ENCODE measurements at regions not wholly inside any gene's neighbourhood (a gene's known extent, or its start where the extent isn't known, plus 50 kb on each side); places are given as distances from the start of the nearest gene placed in this dataset.

DNA sequence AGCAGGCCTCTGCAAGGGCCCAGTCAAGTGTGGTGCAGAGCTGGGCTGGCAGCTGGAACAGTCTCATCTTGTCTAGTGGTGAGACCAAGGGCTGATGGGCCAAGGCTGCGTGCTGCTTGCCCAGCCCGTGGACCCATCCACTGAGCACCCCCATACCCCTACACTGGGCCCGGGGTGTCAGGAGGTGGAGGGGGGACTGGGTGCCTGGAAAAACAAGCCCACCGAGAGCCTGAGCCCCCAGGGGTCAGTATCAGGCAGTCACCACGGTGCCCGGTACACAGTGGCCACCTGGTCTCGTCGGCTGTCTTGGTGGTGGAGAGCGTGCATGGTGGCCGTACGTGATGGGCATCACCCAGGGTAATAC lies 238.3 kb downstream of the SEC14L1 start:
- peaks cover 89% of the 10 kb centered on the region for H3K4me1 ChIP-seq (ENCODE audit: control insufficient read depth, insufficient read depth, low read length)
- 0 out of 2 replicates have a peak, but pooled peaks cover 3% of the 10 kb centered on the region for H3K36me3 ChIP-seq (ENCODE audit: control insufficient read depth, insufficient read depth, low read length)
- no peak overlapping the region for H3K27ac ChIP-seq (ENCODE audit: low read depth, low read length)

DNA sequence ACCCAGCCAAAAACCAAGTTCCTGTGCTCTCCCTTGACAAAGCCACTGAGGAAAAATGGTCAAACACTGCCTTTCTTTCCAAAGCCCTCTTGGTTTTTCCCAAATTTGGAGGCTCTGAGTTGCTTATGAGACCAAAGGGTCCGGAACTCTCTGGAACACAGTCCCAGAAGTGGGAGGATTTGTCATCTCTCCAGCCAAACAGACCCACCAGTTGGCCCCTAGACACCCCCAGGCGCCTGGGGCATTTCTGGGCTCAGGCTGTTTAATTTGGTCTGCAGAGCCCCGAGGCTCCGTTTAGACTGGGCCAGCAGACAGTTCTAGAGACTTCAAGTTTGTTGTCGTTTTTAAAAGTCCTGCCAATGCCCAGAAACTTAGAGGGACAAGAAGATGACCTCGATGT lies 239.1 kb downstream of the SEC14L1 start:
- Histone ChIP-seq H3K9ac (ENCODE audit: low read length) (no peak overlapping the region), H3K4me1 (ENCODE audit: control insufficient read depth, insufficient read depth, low read length) (peaks cover 87% of the 10 kb centered on the region), H3K27ac (ENCODE audit: low read depth, low read length) (no peak overlapping the region), H3K4me3 (ENCODE audit: low read depth, low read length) (no peak overlapping the region), H3K9me3 (ENCODE audit: control insufficient read depth, insufficient read depth, low read depth, low read length) (no peaks in the 10 kb centered on the region), H3K27me3 (ENCODE audit: control insufficient read depth, insufficient read depth, low read length) (no peaks in the 10 kb centered on the region), H3K36me3 (ENCODE audit: control insufficient read depth, insufficient read depth, low read length) (0 out of 2 replicates have a peak, but pooled peaks cover 3% of the 10 kb centered on the region)

More for the DNA sequence above, 238.3 kb downstream of the SEC14L1 start:
- no peaks in the 10 kb centered on the region for H3K9me3 ChIP-seq (ENCODE audit: control insufficient read depth, insufficient read depth, low read depth, low read length)
- H3K27me3 ChIP-seq (ENCODE audit: control insufficient read depth, insufficient read depth, low read length), result no peaks in the 10 kb centered on the region
- no peak overlapping the region for H3K9ac ChIP-seq (ENCODE audit: low read length)
- H3K4me3 ChIP-seq (ENCODE audit: low read depth, low read length), result no peak overlapping the region

GRCh38 chr17:77380395-77381184 lies 239.8 kb downstream of the SEC14L1 start:
- Histone ChIP-seq H3K27me3 (ENCODE audit: control insufficient read depth, insufficient read depth, low read length) (no peaks in the 10 kb centered on the region), H3K27ac (ENCODE audit: low read depth, low read length) (peak overlapping the region; percentile 19; the same call in 1 of the 2 replicates), H3K9me3 (ENCODE audit: control insufficient read depth, insufficient read depth, low read depth, low read length) (no peaks in the 10 kb centered on the region), H3K9ac (ENCODE audit: low read length) (no peak overlapping the region), H3K4me1 (ENCODE audit: control insufficient read depth, insufficient read depth, low read length) (peaks cover 81% of the 10 kb centered on the region), H3K36me3 (ENCODE audit: control insufficient read depth, insufficient read depth, low read length) (0 out of 2 replicates have a peak, but pooled peaks cover 3% of the 10 kb centered on the region), H3K4me3 (ENCODE audit: low read depth, low read length) (no peak overlapping the region)

- H3K4me1 ChIP-seq (ENCODE audit: control insufficient read depth, insufficient read depth, low read length), result peaks cover 81% of the 10 kb centered on the region
- 0 out of 2 replicates have a peak, but pooled peaks cover 3% of the 10 kb centered on the region for H3K36me3 ChIP-seq (ENCODE audit: control insufficient read depth, insufficient read depth, low read length)
- no peaks in the 10 kb centered on the region for H3K9me3 ChIP-seq (ENCODE audit: control insufficient read depth, insufficient read depth, low read depth, low read length)
- H3K27me3 ChIP-seq (ENCODE audit: control insufficient read depth, insufficient read depth, low read length), result no peaks in the 10 kb centered on the region
- no peak overlapping the region for H3K9ac ChIP-seq (ENCODE audit: low read length)
- no peak overlapping the region for H3K4me3 ChIP-seq (ENCODE audit: low read depth, low read length)
- H3K27ac ChIP-seq (ENCODE audit: low read depth, low read length), result peak overlapping the region; percentile 33; the same call in 1 of the 2 replicates
These were observed 240.5 kb downstream of the SEC14L1 start for GRCh38 chr17:77381185-77381700.

DNA sequence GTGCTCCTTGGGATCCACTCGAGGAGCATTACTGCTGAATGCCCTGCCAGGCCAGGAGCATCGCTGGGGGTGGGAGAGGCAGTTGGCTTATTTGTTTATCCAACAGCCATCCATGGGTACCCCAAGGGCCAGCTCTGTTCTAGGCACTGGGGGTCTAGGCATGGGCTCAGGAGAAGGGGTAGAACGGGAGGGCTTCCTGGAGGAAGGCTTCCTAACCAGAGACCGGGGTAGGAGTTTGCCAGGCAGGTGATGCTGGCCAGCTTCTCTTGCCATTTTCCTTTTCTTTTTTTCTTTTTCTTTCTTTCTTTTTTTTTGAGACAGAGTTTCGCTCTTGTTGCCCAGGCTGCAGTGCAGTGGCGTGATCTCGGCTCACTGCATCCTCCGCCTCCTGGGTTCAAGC lies 241.0 kb downstream of the SEC14L1 start:
- Histone ChIP-seq H3K9ac (ENCODE audit: low read length) (no peak overlapping the region), H3K27ac (ENCODE audit: low read depth, low read length) (peak overlapping the region; percentile 33; the same call in 1 of the 2 replicates), H3K36me3 (ENCODE audit: control insufficient read depth, insufficient read depth, low read length) (0 out of 2 replicates have a peak, but pooled peaks cover 3% of the 10 kb centered on the region), H3K4me1 (ENCODE audit: control insufficient read depth, insufficient read depth, low read length) (peaks cover 82% of the 10 kb centered on the region), H3K9me3 (ENCODE audit: control insufficient read depth, insufficient read depth, low read depth, low read length) (no peaks in the 10 kb centered on the region), H3K4me3 (ENCODE audit: low read depth, low read length) (no peak overlapping the region), H3K27me3 (ENCODE audit: control insufficient read depth, insufficient read depth, low read length) (no peaks in the 10 kb centered on the region)

- peak overlapping the region; percentile 73; the same call in 1 of the 2 replicates for H3K27ac ChIP-seq (ENCODE audit: low read depth, low read length)
- no peaks in the 10 kb centered on the region for H3K9me3 ChIP-seq (ENCODE audit: control insufficient read depth, insufficient read depth, low read depth, low read length)
- no peaks in the 10 kb centered on the region for H3K27me3 ChIP-seq (ENCODE audit: control insufficient read depth, insufficient read depth, low read length)
- peak overlapping the region; percentile 41 for H3K9ac ChIP-seq (ENCODE audit: low read length)
- 0 out of 2 replicates have a peak, but pooled peaks cover 3% of the 10 kb centered on the region for H3K36me3 ChIP-seq (ENCODE audit: control insufficient read depth, insufficient read depth, low read length)
- peaks cover 82% of the 10 kb centered on the region for H3K4me1 ChIP-seq (ENCODE audit: control insufficient read depth, insufficient read depth, low read length)
- H3K4me3 ChIP-seq (ENCODE audit: low read depth, low read length), result peak overlapping the region; percentile 12; the same call in 1 of the 2 replicates
These were observed 241.7 kb downstream of the SEC14L1 start for GRCh38 chr17:77382356-77382911.

DNA sequence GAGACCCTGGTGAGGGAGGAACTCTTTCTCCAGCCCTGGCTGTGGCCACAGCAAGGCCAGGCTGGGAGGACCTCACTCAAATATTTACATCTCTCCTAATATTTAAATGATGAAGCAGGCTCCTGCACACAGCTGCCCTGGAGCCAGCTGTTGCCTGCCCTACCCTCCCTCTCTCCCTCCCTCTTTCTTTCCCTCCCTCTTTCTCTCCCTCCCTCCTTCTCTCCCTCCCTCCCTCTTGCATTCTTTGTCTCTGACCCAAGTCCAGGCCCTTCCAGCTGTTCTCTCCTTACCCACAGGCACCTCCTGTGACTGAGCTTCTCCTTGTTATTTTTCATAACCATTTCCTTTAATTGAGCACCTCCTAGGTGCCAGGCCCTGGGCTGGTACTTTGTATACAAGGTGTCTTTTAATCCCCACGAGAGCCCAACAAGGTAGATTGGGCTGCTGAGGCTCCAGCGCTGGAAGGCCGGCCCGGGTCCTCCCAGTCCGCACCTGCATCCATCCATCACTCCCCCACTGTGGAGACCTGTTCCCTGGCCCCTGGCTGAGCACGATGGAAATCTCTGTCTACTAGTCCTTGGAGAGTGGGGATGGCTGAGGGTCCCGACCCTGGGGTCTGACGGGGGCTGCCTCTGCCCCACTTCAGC lies 242.3 kb downstream of the SEC14L1 start:
- 0 out of 2 replicates have a peak, but pooled peaks cover 3% of the 10 kb centered on the region for H3K36me3 ChIP-seq (ENCODE audit: control insufficient read depth, insufficient read depth, low read length)
- peaks cover 81% of the 10 kb centered on the region for H3K4me1 ChIP-seq (ENCODE audit: control insufficient read depth, insufficient read depth, low read length)
- peak overlapping the region; percentile 73; the same call in 1 of the 2 replicates for H3K27ac ChIP-seq (ENCODE audit: low read depth, low read length)
- H3K9me3 ChIP-seq (ENCODE audit: control insufficient read depth, insufficient read depth, low read depth, low read length), result no peaks in the 10 kb centered on the region
- H3K9ac ChIP-seq (ENCODE audit: low read length), result peak overlapping the region; percentile 30
- H3K27me3 ChIP-seq (ENCODE audit: control insufficient read depth, insufficient read depth, low read length), result no peaks in the 10 kb centered on the region
- H3K4me3 ChIP-seq (ENCODE audit: low read depth, low read length), result no peak overlapping the region

GRCh38 chr17:77383613-77384608 lies 243.1 kb downstream of the SEC14L1 start:
- H3K9me3 ChIP-seq (ENCODE audit: control insufficient read depth, insufficient read depth, low read depth, low read length), result no peaks in the 10 kb centered on the region
- no peaks in the 10 kb centered on the region for H3K27me3 ChIP-seq (ENCODE audit: control insufficient read depth, insufficient read depth, low read length)
- H3K4me1 ChIP-seq (ENCODE audit: control insufficient read depth, insufficient read depth, low read length), result peaks cover 83% of the 10 kb centered on the region
- H3K4me3 ChIP-seq (ENCODE audit: low read depth, low read length), result no peak overlapping the region
- H3K36me3 ChIP-seq (ENCODE audit: control insufficient read depth, insufficient read depth, low read length), result 0 out of 2 replicates have a peak, but pooled peaks cover 3% of the 10 kb centered on the region
- no peak overlapping the region for H3K9ac ChIP-seq (ENCODE audit: low read length)
- H3K27ac ChIP-seq (ENCODE audit: low read depth, low read length), result no peak overlapping the region

- H3K27ac ChIP-seq (ENCODE audit: low read depth, low read length), result no peak overlapping the region
- H3K4me1 ChIP-seq (ENCODE audit: control insufficient read depth, insufficient read depth, low read length), result peaks cover 81% of the 10 kb centered on the region
- 0 out of 2 replicates have a peak, but pooled peaks cover 3% of the 10 kb centered on the region for H3K36me3 ChIP-seq (ENCODE audit: control insufficient read depth, insufficient read depth, low read length)
- no peak overlapping the region for H3K9ac ChIP-seq (ENCODE audit: low read length)
- no peak overlapping the region for H3K4me3 ChIP-seq (ENCODE audit: low read depth, low read length)
- H3K9me3 ChIP-seq (ENCODE audit: control insufficient read depth, insufficient read depth, low read depth, low read length), result no peaks in the 10 kb centered on the region
- no peaks in the 10 kb centered on the region for H3K27me3 ChIP-seq (ENCODE audit: control insufficient read depth, insufficient read depth, low read length)
These were observed 245.2 kb downstream of the SEC14L1 start for GRCh38 chr17:77385750-77386501.
